ENCODE measurements at regions not wholly inside any gene's neighbourhood (a gene's known extent, or its start where the extent isn't known, plus 50 kb on each side); places are given as distances from the start of the nearest gene placed in this dataset.

- DNase-seq (ENCODE audit: low read depth in 2 of 2, low spot score in 1 of 2), result no peak
Observed at GRCh38 chr22:49332691-49333090, 495.0 kb downstream of the BRD1 start.

- DNase-seq (ENCODE audit: low read depth in 2 of 2, low spot score in 1 of 2), result no peak
Observed at GRCh38 chr22:49331878-49332277, 495.8 kb downstream of the BRD1 start.

- DNase-seq (ENCODE audit: low read depth in 2 of 2, low spot score in 1 of 2), result no peak
Observed at GRCh38 chr22:49331223-49331815, 496.4 kb downstream of the BRD1 start.

GRCh38 chr22:49330421-49331222, 497.1 kb downstream of the BRD1 start:
- no peak for DNase-seq (ENCODE audit: low read depth in 2 of 2, low spot score in 1 of 2)

- no peak for DNase-seq (ENCODE audit: low read depth in 2 of 2, low spot score in 1 of 2)
Observed at GRCh38 chr22:49329636-49330035, 498.0 kb downstream of the BRD1 start.

- DNase-seq (ENCODE audit: low read depth in 2 of 2, low spot score in 1 of 2), result no peak
Observed at GRCh38 chr22:49328630-49329405, 498.9 kb downstream of the BRD1 start.

- no peak for DNase-seq (ENCODE audit: low read depth in 2 of 2, low spot score in 1 of 2)
Observed at GRCh38 chr22:49328118-49328475, 499.6 kb downstream of the BRD1 start.

GRCh38 chr22:49327411-49328117, 500.1 kb downstream of the BRD1 start:
- no peak for DNase-seq (ENCODE audit: low read depth in 2 of 2, low spot score in 1 of 2)

- no peak for DNase-seq (ENCODE audit: low read depth in 2 of 2, low spot score in 1 of 2)
Observed at GRCh38 chr22:49326558-49326957, 501.1 kb downstream of the BRD1 start.

GRCh38 chr22:49325531-49326395, 501.9 kb downstream of the BRD1 start:
- no peak for DNase-seq (ENCODE audit: low read depth in 2 of 2, low spot score in 1 of 2)

- DNase-seq (ENCODE audit: low read depth in 2 of 2, low spot score in 1 of 2), result no peak
Observed at GRCh38 chr22:49324527-49325491, 502.9 kb downstream of the BRD1 start.

GRCh38 chr22:49323751-49324415, 503.8 kb downstream of the BRD1 start:
- DNase-seq (ENCODE audit: low read depth in 2 of 2, low spot score in 1 of 2), result no peak

- no peak for DNase-seq (ENCODE audit: low read depth in 2 of 2, low spot score in 1 of 2)
Observed at GRCh38 chr22:49322861-49323622, 504.6 kb downstream of the BRD1 start.

- no peak for DNase-seq (ENCODE audit: low read depth in 2 of 2, low spot score in 1 of 2)
Observed at GRCh38 chr22:49322231-49322630, 505.4 kb downstream of the BRD1 start.

- no peak for DNase-seq (ENCODE audit: low read depth in 2 of 2, low spot score in 1 of 2)
Observed at GRCh38 chr22:49321477-49322055, 506.1 kb downstream of the BRD1 start.

- DNase-seq (ENCODE audit: low read depth in 2 of 2, low spot score in 1 of 2), result no peak
Observed at GRCh38 chr22:49320714-49321476, 506.8 kb downstream of the BRD1 start.

GRCh38 chr22:49317369-49317768, 510.3 kb downstream of the BRD1 start:
- DNase-seq (ENCODE audit: low read depth in 2 of 2, low spot score in 1 of 2), result no peak

Data from stimulated activated CD8-positive, alpha-beta memory T cell treated with anti-CD3 and anti-CD28 coated beads, Interleukin-4, amount 100 ng/mL, for 4 hours (primary cell).